ENCODE measurements at regions not wholly inside any gene's neighbourhood (a gene's known extent, or its start where the extent isn't known, plus 50 kb on each side); places are given as distances from the start of the nearest gene placed in this dataset.

GRCh38 chr2:143974262-143974661, 545.7 kb downstream of the ZEB2 start:
- TF ChIP-seq CTCF (IDR thresholded peaks at IDR 0.05) (no peak), POLR2A (IDR thresholded peaks at IDR 0.05) (no peak)

Data from uterus (tissue), 2 donors.